Liver (tissue), 3 donors: ENCODE measurements at regions not wholly inside any gene's neighbourhood (a gene's known extent, or its start where the extent isn't known, plus 50 kb on each side); places are given as distances from the start of the nearest gene placed in this dataset.

Experiments used
- TAF1 ChIP-seq: conservative IDR thresholded peaks from 2 replicates; pipeline ENCODE4 v1.6.1; 2016; ENCODE audit warnings: antibody characterized with exemption, mild to moderate bottlenecking
- YY1 ChIP-seq: IDR thresholded peaks from 2 replicates; pipeline ENCODE4 v1.6.1; 2016; ENCODE audit warnings: antibody characterized with exemption, mild to moderate bottlenecking
- TF ChIP-seq, protein P1 (sequence below): fragments of 150-350 bp; IDR thresholded peaks from 2 replicates; pipeline ENCODE4 v1.5.1; 2017; ENCODE audit warnings: improper control_type of control experiment, low read depth, low read length; ENCODE audit not compliant: missing input control
- donor health status: healthy.
- donor health status: healthy.

DNA sequence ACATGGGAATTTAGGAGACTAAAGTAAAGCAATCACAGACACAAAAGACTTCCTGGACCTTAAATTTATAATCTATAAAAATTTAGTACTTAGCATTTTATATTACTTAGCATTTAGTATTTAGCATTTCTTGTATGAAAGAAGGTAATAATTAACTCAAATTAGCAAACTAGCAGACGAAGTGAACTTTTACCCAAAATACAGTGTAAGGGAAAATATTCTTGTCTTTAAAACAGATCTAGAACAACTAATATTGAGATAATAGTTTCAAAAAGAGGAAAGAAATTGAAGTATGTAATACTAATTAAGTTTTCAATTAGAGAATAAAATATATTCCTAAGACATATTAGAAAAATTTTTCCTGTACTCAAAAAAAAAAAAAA, 134.5 kb upstream of the ZNF804A start:
- TF ChIP-seq, protein P1, sequence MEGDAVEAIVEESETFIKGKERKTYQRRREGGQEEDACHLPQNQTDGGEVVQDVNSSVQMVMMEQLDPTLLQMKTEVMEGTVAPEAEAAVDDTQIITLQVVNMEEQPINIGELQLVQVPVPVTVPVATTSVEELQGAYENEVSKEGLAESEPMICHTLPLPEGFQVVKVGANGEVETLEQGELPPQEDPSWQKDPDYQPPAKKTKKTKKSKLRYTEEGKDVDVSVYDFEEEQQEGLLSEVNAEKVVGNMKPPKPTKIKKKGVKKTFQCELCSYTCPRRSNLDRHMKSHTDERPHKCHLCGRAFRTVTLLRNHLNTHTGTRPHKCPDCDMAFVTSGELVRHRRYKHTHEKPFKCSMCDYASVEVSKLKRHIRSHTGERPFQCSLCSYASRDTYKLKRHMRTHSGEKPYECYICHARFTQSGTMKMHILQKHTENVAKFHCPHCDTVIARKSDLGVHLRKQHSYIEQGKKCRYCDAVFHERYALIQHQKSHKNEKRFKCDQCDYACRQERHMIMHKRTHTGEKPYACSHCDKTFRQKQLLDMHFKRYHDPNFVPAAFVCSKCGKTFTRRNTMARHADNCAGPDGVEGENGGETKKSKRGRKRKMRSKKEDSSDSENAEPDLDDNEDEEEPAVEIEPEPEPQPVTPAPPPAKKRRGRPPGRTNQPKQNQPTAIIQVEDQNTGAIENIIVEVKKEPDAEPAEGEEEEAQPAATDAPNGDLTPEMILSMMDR: no peak
- TF ChIP-seq YY1: no peak
- TF ChIP-seq TAF1: no peak
